Esophagus muscularis mucosa (tissue), 4 donors: ENCODE measurements at regions not wholly inside any gene's neighbourhood (a gene's known extent, or its start where the extent isn't known, plus 50 kb on each side); places are given as distances from the start of the nearest gene placed in this dataset.

ENCODE experiments used
- DNase-seq: peaks from one replicate; pipeline ENCODE4 v3.0.0-alpha.2; 2017; ENCODE audit errors: extremely low spot score
- H3K27ac ChIP-seq, 4 donors: fragments of 200-600 bp; sonication (generic); replicated peaks in 1 of 4; 1 replicate in 3 of 4; 2 replicates in 1 of 4; pipeline ENCODE4 v1.5.1; 2016 to 2019; ENCODE audit warnings: mild to moderate bottlenecking in 1 of 4
- H3K27me3 ChIP-seq, 4 donors: fragments of 200-600 bp; sonication (generic); one replicate each; pipeline versions ENCODE4 v1.5.1 to v1.6.0; 2016 to 2019
- H3K36me3 ChIP-seq, 4 donors: fragments of 200-600 bp; sonication (generic); one replicate each; pipeline ENCODE4 v1.5.1; 2016 to 2019
- H3K4me1 ChIP-seq, 4 donors: fragments of 200-600 bp; sonication (generic); one replicate each; pipeline ENCODE4 v1.5.1; 2016 to 2019
- H3K4me3 ChIP-seq, 4 donors: fragments of 200-600 bp; sonication (generic); 1 replicate in 2 of 4; 2 replicates in 2 of 4; pipeline ENCODE4 v1.5.1; 2016 to 2019; ENCODE audit warnings: mild to moderate bottlenecking in 4 of 4, moderate library complexity in 1 of 4
- H3K9me3 ChIP-seq, 4 donors: fragments of 200-600 bp; sonication (generic); 1 replicate in 3 of 4; 2 replicates in 1 of 4; pipeline ENCODE4 v1.5.1; 2016 to 2019
- EP300 ChIP-seq: sonication (generic); formaldehyde crosslinking; IDR thresholded peaks from one replicate; pipeline ENCODE4 v1.6.1; 2017; ENCODE audit warnings: antibody characterized with exemption
- POLR2A ChIP-seq: fragments of 450-650 bp; IDR thresholded peaks from one replicate; pipeline ENCODE4 v1.6.1; 2017; ENCODE audit warnings: antibody characterized with exemption, moderate library complexity, mild to moderate bottlenecking, low read depth
- POLR2AphosphoS5 ChIP-seq, 2 donors: sonication (generic); formaldehyde crosslinking; IDR thresholded peaks; one replicate each; pipeline ENCODE4 v1.6.1; 2017; ENCODE audit warnings: antibody characterized with exemption in 2 of 2
- WGBS: methylation state at CpG from one replicate; pipeline ENCODE4 v1.1.5; 2018; 5-methylcytosine and 5-hydroxymethylcytosine counted together
- intact Hi-C: fragments of 100-400 bp; cut with DNase I; formaldehyde crosslinking; loops from one replicate; pipeline ENCODE4 v1.15.1; 2023
- TF ChIP-seq, protein P1 (sequence below), 3 experiments: fragments of 200-600 bp in 2 of 3; fragments of 450-650 bp in 1 of 3; sonication (generic) in 2 of 3; IDR thresholded peaks; one replicate each; pipeline ENCODE4 v1.5.1; 2017 to 2019; ENCODE audit warnings: antibody characterized with exemption in 3 of 3, mild to moderate bottlenecking in 2 of 3, moderate library complexity in 1 of 3

DNA sequence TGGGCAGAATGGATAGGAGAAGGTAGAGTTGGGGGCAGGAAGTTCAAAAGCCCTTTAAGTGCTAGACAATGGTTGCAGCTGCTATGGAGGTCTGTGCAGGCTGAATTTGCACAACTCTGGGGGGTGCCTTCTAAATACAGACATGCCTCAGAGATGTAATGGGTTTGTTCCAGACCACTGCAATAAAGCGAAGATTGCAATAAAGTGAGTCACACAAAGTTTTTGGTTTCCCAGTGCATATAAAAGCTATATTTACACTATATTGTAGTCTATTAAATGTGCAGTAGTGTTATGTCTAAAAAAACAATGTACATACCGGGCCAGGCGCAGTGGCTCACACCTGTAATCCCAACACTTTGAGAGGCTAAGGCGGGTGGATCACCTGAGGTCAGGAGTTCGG, 60.5 kb upstream of the MYOCD start:
- no peaks in the 10 kb centered on the region for H3K36me3 ChIP-seq
- no peak for TF ChIP-seq POLR2A
- TF ChIP-seq, protein P1, sequence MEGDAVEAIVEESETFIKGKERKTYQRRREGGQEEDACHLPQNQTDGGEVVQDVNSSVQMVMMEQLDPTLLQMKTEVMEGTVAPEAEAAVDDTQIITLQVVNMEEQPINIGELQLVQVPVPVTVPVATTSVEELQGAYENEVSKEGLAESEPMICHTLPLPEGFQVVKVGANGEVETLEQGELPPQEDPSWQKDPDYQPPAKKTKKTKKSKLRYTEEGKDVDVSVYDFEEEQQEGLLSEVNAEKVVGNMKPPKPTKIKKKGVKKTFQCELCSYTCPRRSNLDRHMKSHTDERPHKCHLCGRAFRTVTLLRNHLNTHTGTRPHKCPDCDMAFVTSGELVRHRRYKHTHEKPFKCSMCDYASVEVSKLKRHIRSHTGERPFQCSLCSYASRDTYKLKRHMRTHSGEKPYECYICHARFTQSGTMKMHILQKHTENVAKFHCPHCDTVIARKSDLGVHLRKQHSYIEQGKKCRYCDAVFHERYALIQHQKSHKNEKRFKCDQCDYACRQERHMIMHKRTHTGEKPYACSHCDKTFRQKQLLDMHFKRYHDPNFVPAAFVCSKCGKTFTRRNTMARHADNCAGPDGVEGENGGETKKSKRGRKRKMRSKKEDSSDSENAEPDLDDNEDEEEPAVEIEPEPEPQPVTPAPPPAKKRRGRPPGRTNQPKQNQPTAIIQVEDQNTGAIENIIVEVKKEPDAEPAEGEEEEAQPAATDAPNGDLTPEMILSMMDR (IDR thresholded peaks at IDR 0.05) = no peak
- no peak for TF ChIP-seq EP300
- TF ChIP-seq POLR2AphosphoS5 (IDR thresholded peaks at IDR 0.05) = no peak
- H3K9me3 ChIP-seq = no peaks in the 10 kb centered on the region
- intact Hi-C loops = no loop called here
- H3K4me3 ChIP-seq = no peak overlapping the region
- no peak overlapping the region for H3K27ac ChIP-seq
- no peaks in the 10 kb centered on the region for H3K4me1 ChIP-seq
- no peaks in the 10 kb centered on the region for H3K27me3 ChIP-seq
- DNase-seq = no peak
- 99% methylated on average over 5 of the region's 5 CpGs for WGBS

DNA sequence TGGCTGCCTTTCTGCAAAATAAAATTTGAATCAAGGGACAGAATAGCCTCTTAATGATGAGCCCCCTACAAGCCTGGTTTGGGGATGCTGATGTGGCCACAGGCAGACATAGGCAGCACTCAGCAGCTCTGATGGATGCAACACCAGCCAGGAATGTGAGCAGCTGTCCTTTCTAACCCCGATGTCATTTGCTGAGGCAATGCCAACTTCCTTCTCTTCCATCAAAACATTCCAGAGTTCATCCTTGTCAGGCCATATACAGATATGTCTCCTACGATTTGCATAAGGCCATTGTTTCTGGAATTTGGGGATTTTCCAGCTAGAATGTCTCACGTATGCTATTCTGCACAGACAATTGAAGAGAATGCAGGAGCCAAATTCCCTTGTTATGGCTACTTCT, 52.1 kb upstream of the MYOCD start:
- intact Hi-C loops = no loop called here
- no peaks in the 10 kb centered on the region for H3K4me1 ChIP-seq
- H3K27me3 ChIP-seq = no peaks in the 10 kb centered on the region
- no peak for DNase-seq
- H3K9me3 ChIP-seq = no peaks in the 10 kb centered on the region
- no peak overlapping the region for H3K27ac ChIP-seq
- no peak overlapping the region for H3K4me3 ChIP-seq
- 39% methylated on average over 3 of the region's 3 CpGs for WGBS
- no peak for TF ChIP-seq EP300
- no peak for TF ChIP-seq POLR2A
- TF ChIP-seq POLR2AphosphoS5 (IDR thresholded peaks at IDR 0.05) = no peak
- TF ChIP-seq, protein P1 (IDR thresholded peaks at IDR 0.05) = no peak
- no peaks in the 10 kb centered on the region for H3K36me3 ChIP-seq
